B cell (primary cell): ENCODE measurements at regions not wholly inside any gene's neighbourhood (a gene's known extent, or its start where the extent isn't known, plus 50 kb on each side); places are given as distances from the start of the nearest gene placed in this dataset.

ENCODE experiments used
- ATAC-seq: fragments of 200-7000 bp; cut with Tn5 transposase; one replicate; pipeline ENCODE4 v1.10.0; 2021; ENCODE audit warnings: low read depth, mild to moderate bottlenecking, moderate number of reproducible peaks, moderate library complexity
- CTCF ChIA-PET: fragments of 350-600 bp; sonication (Branson Sonifier 250); formaldehyde crosslinking; loops from one replicate; lab custom pipeline; 2021; ENCODE audit warnings: antibody characterized with exemption, inconsistent platforms; lab: Charles Lee
- POLR2A ChIA-PET: fragments of 350-600 bp; sonication (Branson Sonifier 250); formaldehyde crosslinking; loops from one replicate; lab custom pipeline; 2021; ENCODE audit warnings: antibody characterized with exemption; lab: Charles Lee
- DNase-seq: peaks from one replicate; pipeline ENCODE4 v3.0.0; 2013
- H2AFZ ChIP-seq: 2 replicates; pipeline ENCODE4 v1.6.1; 2012; ENCODE audit warnings: mild to moderate bottlenecking, low read depth, low read length; ENCODE audit not compliant: insufficient read depth, poor library complexity, severe bottlenecking
- H3K27ac ChIP-seq, 2 donors: 1 replicate in 1 of 2; 2 replicates in 1 of 2; pipeline ENCODE4 v1.5.1; 2012 to 2013; ENCODE audit warnings: low read length in 2 of 2, mild to moderate bottlenecking in 2 of 2, moderate library complexity in 1 of 2
- H3K27me3 ChIP-seq, 4 experiments: fragments of 200-600 bp in 1 of 4; sonication (generic) in 1 of 4; replicated peaks in 1 of 4; 1 replicate in 2 of 4; 2 replicates in 2 of 4; pipeline versions ENCODE4 v1.6.1 to v1.7.0; 2013 to 2016; ENCODE audit warnings: low read length in 3 of 4, mild to moderate bottlenecking in 2 of 4, mixed read lengths in 1 of 4, moderate library complexity in 1 of 4; ENCODE audit not compliant: insufficient read depth in 4 of 4, control insufficient read depth in 3 of 4; ENCODE audit errors: control extremely low read depth in 1 of 4
- H3K36me3 ChIP-seq, 2 experiments: replicated peaks in 1 of 2; 1 replicate in 1 of 2; 2 replicates in 1 of 2; pipeline versions ENCODE4 v1.6.1 to v1.7.1; 2013; ENCODE audit warnings: low read length in 1 of 2; ENCODE audit not compliant: insufficient read depth in 2 of 2, control insufficient read depth in 1 of 2; ENCODE audit errors: control extremely low read depth in 1 of 2, extremely low read depth in 1 of 2
- H3K4me1 ChIP-seq, 2 donors: fragments of 200-600 bp in 1 of 2; sonication (generic) in 1 of 2; 1 replicate in 1 of 2; 2 replicates in 1 of 2; pipeline versions ENCODE4 v1.5.1 to v1.6.1; 2013 to 2017; ENCODE audit warnings: low read length in 2 of 2; ENCODE audit not compliant: control insufficient read depth in 2 of 2, insufficient read depth in 2 of 2
- H3K4me2 ChIP-seq: replicated peaks from 2 replicates; pipeline ENCODE3; 2012; ENCODE audit warnings: mild to moderate bottlenecking, low read depth, low read length; ENCODE audit not compliant: poor library complexity, severe bottlenecking
- H3K4me3 ChIP-seq, 5 experiments: fragments of 200-600 bp in 1 of 5; sonication (generic) in 1 of 5; 1 replicate in 3 of 5; 2 replicates in 2 of 5; pipeline versions ENCODE4 v1.5.1 to v1.7.0; 2011 to 2016; ENCODE audit warnings: low read length in 4 of 5, mild to moderate bottlenecking in 4 of 5, low read depth in 2 of 5, control low read depth in 1 of 5, moderate library complexity in 1 of 5; ENCODE audit not compliant: insufficient read depth in 1 of 5; ENCODE audit errors: control extremely low read depth in 1 of 5, extremely low read depth in 1 of 5
- H3K79me2 ChIP-seq: fragments of 200-600 bp; sonication (generic); one replicate; pipeline ENCODE4 v1.6.0; 2016; ENCODE audit warnings: low read length; ENCODE audit not compliant: control insufficient read depth, insufficient read depth
- H3K9ac ChIP-seq: fragments of 200-600 bp; sonication (generic); 2 replicates; pipeline ENCODE4 v1.6.1; 2017; ENCODE audit warnings: mild to moderate bottlenecking, low read length, moderate library complexity
- H3K9me3 ChIP-seq, 3 donors: one replicate each; pipeline versions ENCODE4 v1.6.1 to v1.7.1; 2013; ENCODE audit warnings: low read length in 2 of 3; ENCODE audit not compliant: control insufficient read depth in 2 of 3, insufficient read depth in 1 of 3; ENCODE audit errors: control extremely low read depth in 1 of 3
- H4K20me1 ChIP-seq: 2 replicates; pipeline ENCODE4 v1.6.0; 2012; ENCODE audit warnings: mild to moderate bottlenecking, low read length; ENCODE audit not compliant: insufficient read depth, control insufficient read depth, poor library complexity, severe bottlenecking
- H3K27ac Mint-ChIP-seq: one replicate; pipeline ENCODE4 v1.8.0; 2021; ENCODE audit warnings: mixed read lengths
- H3K27me3 Mint-ChIP-seq: one replicate; pipeline ENCODE4 v1.8.0; 2021; ENCODE audit warnings: mixed read lengths
- H3K4me1 Mint-ChIP-seq: one replicate; pipeline ENCODE4 v1.8.0; 2021; ENCODE audit warnings: mixed read lengths
- H3K4me3 Mint-ChIP-seq: one replicate; pipeline ENCODE4 v1.8.0; 2021; ENCODE audit warnings: mixed read lengths
- H3K9me3 Mint-ChIP-seq: one replicate; pipeline ENCODE4 v1.8.0; 2022; ENCODE audit warnings: mixed read lengths; ENCODE audit not compliant: insufficient read depth
- EZH2 ChIP-seq: IDR thresholded peaks from 2 replicates; pipeline ENCODE4 v1.6.1; 2012; ENCODE audit warnings: borderline replicate concordance, low read depth, mild to moderate bottlenecking, moderate library complexity, low read length; ENCODE audit not compliant: insufficient read depth, poor library complexity, severe bottlenecking
- WGBS: methylation state at CpG from one replicate; pipeline ENCODE4 v1.1.5; 2013; ENCODE audit warnings: missing lambda C conversion rate; ENCODE audit not compliant: insufficient coverage; 5-methylcytosine and 5-hydroxymethylcytosine counted together
- intact Hi-C: fragments of 100-400 bp; cut with micrococcal nuclease; formaldehyde crosslinking; loops from one replicate; pipeline ENCODE4 v1.10.0; 2022
- TF ChIP-seq, protein P1 (sequence below): fragments of 200-600 bp; IDR thresholded peaks from one replicate; pipeline ENCODE4 v1.8.0; 2022; ENCODE audit warnings: antibody characterized with exemption, mild to moderate bottlenecking

DNA sequence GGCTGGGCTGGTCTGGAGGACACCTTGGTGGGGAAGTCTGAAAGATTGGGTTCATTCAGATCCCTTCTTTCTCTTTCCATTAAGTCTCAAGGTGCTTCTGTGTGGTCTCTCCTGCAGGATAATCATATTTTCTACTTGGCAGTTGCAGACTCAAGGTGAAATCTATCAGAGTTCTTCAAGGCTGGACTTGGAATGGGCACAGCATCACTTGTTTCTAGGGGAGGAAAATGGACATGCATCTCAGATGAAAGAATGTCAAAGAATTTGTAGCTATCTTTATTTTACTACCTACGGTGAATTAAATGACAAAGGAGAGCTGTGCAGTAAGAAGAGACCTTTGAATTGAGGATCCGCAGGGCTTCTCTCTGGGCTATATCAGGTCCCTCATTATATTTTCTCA is 69.8 kb upstream of the PAPPA start:
- Histone ChIP-seq H2AFZ (no peak overlapping the region), H3K4me2 (no peak overlapping the region), H3K27ac (no peak overlapping the region), H3K79me2 (no peaks in the 10 kb centered on the region), H3K9me3 (no peaks in the 10 kb centered on the region), H4K20me1 (no peaks in the 10 kb centered on the region), H3K36me3 (no peaks in the 10 kb centered on the region), H3K9ac (no peak overlapping the region), H3K4me1 (no peaks in the 10 kb centered on the region), H3K27me3 (no peaks in the 10 kb centered on the region), H3K4me3 (no peak overlapping the region)
- H3K27ac Mint-ChIP-seq = no peak overlapping the region
- no peak for TF ChIP-seq EZH2
- TF ChIP-seq, protein P1, sequence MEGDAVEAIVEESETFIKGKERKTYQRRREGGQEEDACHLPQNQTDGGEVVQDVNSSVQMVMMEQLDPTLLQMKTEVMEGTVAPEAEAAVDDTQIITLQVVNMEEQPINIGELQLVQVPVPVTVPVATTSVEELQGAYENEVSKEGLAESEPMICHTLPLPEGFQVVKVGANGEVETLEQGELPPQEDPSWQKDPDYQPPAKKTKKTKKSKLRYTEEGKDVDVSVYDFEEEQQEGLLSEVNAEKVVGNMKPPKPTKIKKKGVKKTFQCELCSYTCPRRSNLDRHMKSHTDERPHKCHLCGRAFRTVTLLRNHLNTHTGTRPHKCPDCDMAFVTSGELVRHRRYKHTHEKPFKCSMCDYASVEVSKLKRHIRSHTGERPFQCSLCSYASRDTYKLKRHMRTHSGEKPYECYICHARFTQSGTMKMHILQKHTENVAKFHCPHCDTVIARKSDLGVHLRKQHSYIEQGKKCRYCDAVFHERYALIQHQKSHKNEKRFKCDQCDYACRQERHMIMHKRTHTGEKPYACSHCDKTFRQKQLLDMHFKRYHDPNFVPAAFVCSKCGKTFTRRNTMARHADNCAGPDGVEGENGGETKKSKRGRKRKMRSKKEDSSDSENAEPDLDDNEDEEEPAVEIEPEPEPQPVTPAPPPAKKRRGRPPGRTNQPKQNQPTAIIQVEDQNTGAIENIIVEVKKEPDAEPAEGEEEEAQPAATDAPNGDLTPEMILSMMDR = no peak
- ChIA-PET CTCF (no interaction called here), POLR2A (no interaction called here)
- intact Hi-C loops = no loop called here
- peaks cover 2% of the 10 kb centered on the region for H3K9me3 Mint-ChIP-seq
- no peaks in the 10 kb centered on the region for H3K27me3 Mint-ChIP-seq
- H3K4me1 Mint-ChIP-seq = no peaks in the 10 kb centered on the region
- WGBS = no CpG with 5 or more reads among the region's 2 CpGs
- DNase-seq = no peak
- no peak overlapping the region for H3K4me3 Mint-ChIP-seq
- ATAC-seq = no peak

DNA sequence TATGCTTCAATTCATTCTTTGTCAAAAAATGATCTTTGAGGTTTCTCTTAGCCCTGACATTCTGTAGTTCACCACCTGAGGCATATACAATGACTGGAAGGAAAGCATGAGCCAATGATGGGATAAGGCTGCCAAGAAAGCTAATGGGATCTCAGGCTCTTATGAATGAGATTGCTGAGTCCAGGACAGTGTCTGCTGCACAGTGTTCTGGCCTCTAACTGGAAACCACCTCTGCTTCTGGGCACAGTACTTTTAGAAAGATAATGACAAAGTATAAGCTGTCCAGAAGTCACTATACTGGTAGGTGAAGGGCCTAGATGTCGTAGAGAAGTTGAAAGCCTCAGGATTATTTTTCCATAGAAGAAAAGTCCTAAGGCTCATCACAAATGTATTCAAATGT is 69.1 kb upstream of the PAPPA start:
- no peak overlapping the region for H3K27ac Mint-ChIP-seq
- H3K4me1 Mint-ChIP-seq = no peaks in the 10 kb centered on the region
- POLR2A ChIA-PET = no interaction called here
- Histone ChIP-seq H3K79me2 (no peaks in the 10 kb centered on the region), H3K9me3 (no peaks in the 10 kb centered on the region), H3K27ac (no peak overlapping the region), H4K20me1 (no peaks in the 10 kb centered on the region), H3K36me3 (no peaks in the 10 kb centered on the region), H3K9ac (no peak overlapping the region), H3K4me3 (no peak overlapping the region), H2AFZ (no peak overlapping the region), H3K4me1 (no peaks in the 10 kb centered on the region), H3K27me3 (no peaks in the 10 kb centered on the region), H3K4me2 (no peak overlapping the region)
- no peak overlapping the region for H3K4me3 Mint-ChIP-seq
- intact Hi-C loops = no loop called here
- H3K27me3 Mint-ChIP-seq = no peaks in the 10 kb centered on the region
- DNase-seq = no peak
- no CpG with 5 or more reads among the region's 1 CpG for WGBS
- CTCF ChIA-PET = no interaction called here
- TF ChIP-seq EZH2 = no peak
- TF ChIP-seq, protein P1 = no peak
- peaks cover 2% of the 10 kb centered on the region for H3K9me3 Mint-ChIP-seq
- no peak for ATAC-seq
